Eye (tissue), 1 donor: ENCODE measurements at regions not wholly inside any gene's neighbourhood (a gene's known extent, or its start where the extent isn't known, plus 50 kb on each side); places are given as distances from the start of the nearest gene placed in this dataset.

Experiments
- DNase-seq: peaks from one replicate; pipeline ENCODE4 v3.0.0-alpha.2; 2015

GRCh38 chr11:115911613-115912346, 407.6 kb upstream of the CADM1 start:
- peak; percentile 82 for DNase-seq

DNA sequence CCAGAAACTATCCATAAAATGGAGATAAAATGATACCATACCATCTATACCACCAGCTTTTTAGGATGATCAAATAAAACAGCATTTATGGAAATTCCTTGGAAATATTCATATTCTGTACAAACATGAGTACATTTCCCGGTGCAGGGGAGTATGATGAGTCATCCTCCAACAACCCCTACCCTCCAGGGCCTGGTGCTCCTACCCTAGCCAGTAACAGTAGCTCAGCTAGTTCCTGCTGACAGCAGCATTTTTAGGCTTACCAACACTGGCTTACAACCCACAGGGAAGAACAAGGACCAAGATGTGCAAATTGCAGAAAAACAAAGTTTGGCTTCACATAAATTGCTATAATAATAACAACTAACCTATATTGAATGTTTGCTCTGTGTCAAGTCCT, 406.2 kb upstream of the CADM1 start:
- no peak for DNase-seq

DNA sequence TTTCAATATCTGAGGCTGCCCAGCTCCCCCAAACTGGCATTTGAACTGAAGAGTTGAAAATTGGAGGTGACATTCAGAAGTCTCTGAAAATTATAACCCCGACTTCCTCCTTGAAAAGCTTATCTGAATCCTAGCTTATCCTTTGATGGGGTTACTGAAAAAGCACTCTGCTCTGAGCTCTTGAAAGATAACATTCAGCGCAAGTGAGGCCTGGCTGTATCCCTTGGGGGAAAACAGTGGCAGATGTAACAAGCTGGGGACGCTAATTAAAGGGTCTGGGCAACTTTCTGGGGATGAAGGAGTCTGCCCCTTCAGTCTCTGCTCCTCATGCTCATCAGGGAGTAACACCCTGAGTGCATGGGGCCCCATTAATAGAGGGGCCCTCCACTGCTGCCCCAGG, 402.0 kb upstream of the CADM1 start:
- DNase-seq: no peak

GRCh38 chr11:115905341-115906000, 401.3 kb upstream of the CADM1 start:
- DNase-seq: no peak

- no peak for DNase-seq
These were observed 399.0 kb upstream of the CADM1 start for GRCh38 chr11:115903179-115903578.

- no peak for DNase-seq
These were observed 396.9 kb upstream of the CADM1 start for GRCh38 chr11:115901069-115901468.

- no peak for DNase-seq
These were observed 395.9 kb upstream of the CADM1 start for GRCh38 chr11:115900111-115900510.

DNA sequence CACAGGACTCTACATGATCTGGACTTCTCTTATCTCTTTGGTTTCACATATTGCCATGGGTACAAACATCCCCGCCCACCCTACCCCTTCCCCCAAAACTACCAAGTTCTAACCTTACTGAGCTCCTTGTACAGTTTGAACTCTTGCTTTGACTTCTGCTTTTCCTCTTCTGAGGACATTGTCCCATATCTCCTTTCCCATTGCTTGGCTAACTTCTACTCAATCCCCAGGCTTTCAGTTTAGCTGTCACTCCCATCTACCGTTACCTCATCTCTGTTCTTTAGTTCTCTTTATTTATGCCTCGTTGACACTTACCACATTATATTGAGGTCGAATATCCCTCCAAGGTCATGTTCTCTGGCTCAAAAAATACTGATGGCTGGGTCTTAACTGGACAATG, 393.5 kb upstream of the CADM1 start:
- DNase-seq: no peak

DNA sequence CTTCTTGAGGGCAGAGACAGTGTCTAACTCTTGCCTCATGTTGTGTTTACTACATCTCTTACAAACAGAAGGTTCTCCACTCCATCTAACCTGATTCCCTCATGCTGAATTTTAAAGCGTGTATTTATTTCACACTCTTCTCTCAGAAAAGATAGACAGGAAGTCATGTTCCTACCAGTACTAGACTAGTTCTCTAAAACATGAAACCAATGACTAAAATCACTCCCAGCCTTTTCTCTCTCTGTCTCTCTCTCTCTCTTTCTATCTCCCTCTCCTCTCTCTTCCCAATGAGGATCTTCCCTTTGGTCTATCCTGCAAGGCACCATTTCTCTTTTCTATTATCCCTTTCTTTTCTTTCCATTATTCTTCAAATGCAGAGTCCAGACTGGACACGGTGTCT, 391.9 kb upstream of the CADM1 start:
- no peak for DNase-seq

DNA sequence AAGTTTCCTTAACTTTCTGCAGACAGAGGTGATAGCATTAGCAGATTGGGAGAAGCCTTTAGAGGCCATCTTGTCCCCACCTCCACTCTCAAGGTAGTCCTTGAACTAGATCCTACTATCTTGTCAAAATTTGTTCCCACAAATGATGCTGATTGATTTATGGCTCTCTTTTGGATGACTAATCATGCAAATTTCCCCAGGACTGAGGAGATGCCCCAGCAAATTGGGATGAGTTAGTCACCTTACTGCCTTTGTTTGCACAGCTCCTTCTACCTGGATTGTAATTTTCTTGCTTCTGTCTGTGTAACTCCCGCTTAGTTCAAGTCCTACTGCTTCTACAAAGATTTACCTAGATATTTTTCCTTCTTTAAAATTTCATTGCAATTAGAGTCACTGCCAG, 391.4 kb upstream of the CADM1 start:
- no peak for DNase-seq

GRCh38 chr11:115894176-115894575, 390.0 kb upstream of the CADM1 start:
- no peak for DNase-seq

DNA sequence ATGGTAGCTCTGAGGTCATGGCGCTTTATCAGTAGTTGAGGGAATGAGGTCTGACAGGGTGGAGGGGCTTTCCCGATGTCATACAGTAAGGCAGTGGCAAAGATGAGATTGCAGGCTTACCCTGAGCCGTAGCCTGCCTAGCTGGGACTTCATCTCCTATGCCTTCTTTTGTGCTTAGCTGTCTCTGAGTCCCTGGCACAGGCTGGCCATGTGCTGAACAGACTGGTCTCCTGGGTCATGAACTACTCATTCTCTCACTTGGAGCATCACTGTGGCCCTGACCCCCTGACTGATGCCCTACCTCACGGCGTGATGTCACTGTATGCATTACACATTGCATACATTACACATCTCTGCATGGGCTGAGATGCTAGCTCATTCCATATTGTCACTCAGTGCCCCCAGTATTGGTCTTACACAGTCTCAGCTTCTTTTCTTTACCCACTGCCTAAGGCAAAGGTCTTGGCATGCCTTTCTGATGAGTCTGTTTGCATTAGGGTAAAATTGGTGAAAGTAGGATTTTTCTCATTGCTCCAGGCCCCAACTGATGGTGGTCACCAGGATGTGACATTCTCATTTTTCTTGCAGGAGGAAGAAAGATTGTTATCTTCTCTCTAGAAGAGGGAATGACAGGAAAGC, 389.4 kb upstream of the CADM1 start:
- no peak for DNase-seq

DNA sequence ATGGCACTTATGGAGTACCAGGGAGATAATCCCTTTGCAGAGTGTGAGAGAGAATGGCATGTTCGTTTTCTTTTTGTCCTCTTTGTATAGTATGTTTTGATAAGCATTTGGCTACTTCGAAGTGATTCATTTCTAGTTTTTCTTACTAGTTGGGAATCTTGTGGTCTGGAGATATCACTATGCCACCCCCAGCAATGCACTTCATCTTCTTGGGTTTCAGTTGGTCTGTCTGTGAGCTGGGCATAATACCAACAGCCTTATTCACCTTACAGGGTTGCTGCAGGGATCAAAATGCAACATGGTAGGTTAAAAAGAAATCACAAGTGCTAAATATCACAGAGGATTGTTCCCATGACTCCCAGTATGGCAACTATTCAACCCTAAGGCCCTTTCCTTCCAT, 387.8 kb upstream of the CADM1 start:
- no peak for DNase-seq

- no peak for DNase-seq
These were observed 387.4 kb upstream of the CADM1 start for GRCh38 chr11:115891581-115891980.

- no peak for DNase-seq
These were observed 386.3 kb upstream of the CADM1 start for GRCh38 chr11:115890500-115890899.

GRCh38 chr11:115889712-115890111, 385.5 kb upstream of the CADM1 start:
- DNase-seq: peak; percentile 56

DNA sequence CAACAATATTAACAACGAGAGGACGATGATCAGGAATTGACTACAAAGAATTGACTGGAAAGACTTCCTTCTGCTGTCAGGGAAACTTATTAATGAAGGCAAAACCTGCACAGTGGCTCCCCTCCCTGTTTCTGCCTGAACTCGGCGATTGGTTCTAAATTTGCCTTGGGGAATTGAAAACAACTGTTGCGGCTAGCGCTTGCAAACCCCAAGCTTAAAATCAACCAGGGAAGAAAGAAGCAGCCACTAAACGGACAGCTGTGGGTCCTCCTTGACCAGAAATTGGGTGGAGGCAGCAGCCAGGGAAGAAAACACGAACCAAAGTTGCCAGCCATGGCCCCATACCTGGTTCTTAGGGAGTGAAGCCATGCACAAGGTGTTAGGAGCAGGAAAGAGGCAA, 383.5 kb upstream of the CADM1 start:
- no peak for DNase-seq

- DNase-seq: no peak
These were observed 383.1 kb upstream of the CADM1 start for GRCh38 chr11:115887316-115887715.

- DNase-seq: peak; percentile 24
These were observed 382.2 kb upstream of the CADM1 start for GRCh38 chr11:115886422-115886733.

DNA sequence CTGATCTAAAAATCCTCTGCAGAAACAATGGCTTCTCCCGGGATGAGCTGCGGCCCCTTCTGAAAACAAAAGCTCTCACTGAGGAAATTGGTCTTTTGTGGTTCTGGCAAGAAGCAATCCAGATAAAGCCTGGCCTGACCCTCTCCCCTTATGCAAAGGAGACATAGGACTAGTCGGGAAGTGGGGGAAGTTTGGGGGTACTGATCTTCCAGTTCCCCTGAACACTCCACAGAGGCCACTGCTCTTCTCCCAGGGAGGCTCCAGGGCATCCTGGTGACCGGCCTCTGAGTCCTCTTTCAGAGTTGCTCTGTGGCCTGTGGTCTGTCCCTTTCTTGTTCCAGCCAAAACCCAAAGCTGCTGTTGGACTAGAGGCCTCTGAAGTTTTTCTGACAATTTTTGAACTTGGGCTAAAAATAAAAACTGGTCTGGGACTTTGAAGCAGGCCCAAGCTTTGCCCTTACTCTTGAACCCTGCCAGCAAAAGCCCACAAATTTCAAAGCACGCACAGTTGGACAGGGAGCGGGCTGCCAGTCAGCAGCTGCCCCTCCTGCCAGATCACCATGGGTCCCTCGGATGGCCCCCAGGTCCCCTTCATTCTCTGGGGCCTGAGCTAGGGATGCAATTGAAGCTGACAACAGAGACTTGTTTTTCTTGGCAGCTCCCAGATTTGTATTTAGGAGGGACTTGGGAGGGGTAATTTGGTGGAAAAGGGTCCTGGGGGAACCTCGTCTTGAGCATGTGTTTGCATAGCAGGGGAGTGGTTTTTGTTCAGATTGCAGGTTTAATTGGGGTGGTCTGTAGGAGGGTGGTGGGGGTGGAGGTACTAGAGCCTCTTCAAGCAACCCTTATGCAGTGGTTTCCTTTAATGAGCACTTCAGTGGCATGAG, 381.6 kb upstream of the CADM1 start:
- peak; percentile 47 for DNase-seq

GRCh38 chr11:115884800-115885534, 380.8 kb upstream of the CADM1 start:
- DNase-seq: no peak

DNA sequence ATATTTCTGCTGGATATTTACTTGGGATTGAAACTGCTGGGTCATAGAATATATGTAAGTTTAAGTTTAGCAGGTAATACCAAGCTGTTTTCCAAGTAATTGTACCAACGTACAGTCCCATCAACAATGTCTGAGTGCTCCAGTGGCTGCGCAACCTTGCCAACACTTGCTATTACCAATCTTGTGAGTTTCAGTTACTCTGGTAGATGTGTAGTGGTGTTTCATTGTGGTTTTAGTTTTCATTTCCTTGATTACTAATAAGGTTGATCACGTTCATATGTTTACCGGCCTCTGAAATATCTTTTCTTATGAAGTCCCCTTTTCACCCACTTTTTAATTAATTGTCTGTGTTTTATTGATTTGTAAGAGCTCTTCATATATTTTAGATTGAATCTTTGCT, 370.6 kb upstream of the CADM1 start:
- DNase-seq: no peak

- DNase-seq: no peak
These were observed 369.6 kb upstream of the CADM1 start for GRCh38 chr11:115873813-115874212.
